Activated CD4-positive, alpha-beta T cell treated with anti-CD3 and anti-CD28 coated beads for 48 hours (primary cell): ENCODE measurements at regions not wholly inside any gene's neighbourhood (a gene's known extent, or its start where the extent isn't known, plus 50 kb on each side); places are given as distances from the start of the nearest gene placed in this dataset.
"Not testable (repeated sequence)": the region's sequence is repeated elsewhere in the genome, so short reads cannot be mapped to it uniquely, and the experiment has no call there.

Experiments used
- DNase-seq: peaks from one replicate; pipeline ENCODE4 v3.0.0-alpha.2; 2020

DNA sequence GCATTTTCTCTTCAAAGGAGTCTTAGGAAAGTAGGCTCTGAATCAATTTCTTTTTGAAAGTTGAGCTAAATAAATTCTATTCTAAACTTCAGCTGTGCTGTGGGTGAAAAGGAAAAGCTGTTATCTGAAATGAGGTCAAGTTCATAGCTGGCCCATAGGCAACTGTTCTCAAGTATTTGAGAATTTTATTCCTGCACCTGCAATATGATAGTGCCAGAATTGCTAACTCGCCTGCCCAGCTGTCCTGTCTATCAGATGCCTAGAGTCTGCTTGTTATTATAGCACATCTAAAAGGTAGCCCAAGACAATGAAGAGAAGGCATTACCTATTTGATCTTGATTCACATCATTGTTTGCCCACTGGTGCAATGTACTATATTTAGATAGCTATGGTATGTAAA lies 798.7 kb downstream of the DIPK2A start:
- no peak for DNase-seq

GRCh38 chr3:144770915-144771351 lies 799.3 kb downstream of the DIPK2A start:
- DNase-seq: no peak

- no peak for DNase-seq
These were observed 799.8 kb downstream of the DIPK2A start for GRCh38 chr3:144771381-144771870.

DNA sequence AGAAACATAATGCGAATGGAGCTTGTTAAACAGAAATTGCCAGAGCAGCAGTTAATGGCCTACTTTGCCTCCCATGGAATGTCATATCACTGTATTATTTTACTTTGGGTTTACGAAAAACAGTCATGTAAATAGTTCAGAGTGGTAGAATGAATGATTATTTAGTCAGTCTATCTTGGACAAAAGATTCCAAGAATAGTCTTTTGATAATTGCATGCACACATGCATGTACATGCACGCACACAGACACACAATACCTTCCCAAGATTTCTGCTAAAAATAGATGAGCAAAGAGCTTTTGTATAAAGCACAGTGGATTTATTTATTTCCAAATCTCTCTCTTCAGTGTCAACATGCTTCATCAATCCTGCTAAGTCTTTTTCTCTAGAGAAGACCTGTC lies 800.7 kb downstream of the DIPK2A start:
- no peak for DNase-seq

GRCh38 chr3:144773350-144773749 lies 801.7 kb downstream of the DIPK2A start:
- DNase-seq: no peak

DNA sequence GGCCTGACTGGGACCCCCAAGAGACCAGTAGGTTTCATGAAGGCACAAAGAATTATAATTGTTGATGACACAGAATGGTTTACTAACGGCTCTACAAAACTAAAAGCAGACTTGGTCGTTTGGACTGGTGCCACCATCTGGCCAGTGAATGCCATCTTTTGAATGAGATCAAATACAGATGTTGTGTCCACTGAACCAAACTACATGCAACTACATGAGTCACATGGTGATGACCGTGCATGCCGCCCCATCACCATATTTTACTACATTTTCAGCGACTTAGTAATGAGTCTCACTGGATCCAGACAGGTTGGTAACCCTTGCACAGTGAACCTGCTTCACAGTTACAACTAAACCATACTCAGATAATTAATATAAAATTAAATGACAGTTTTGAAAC lies 803.3 kb downstream of the DIPK2A start:
- DNase-seq: no peak

DNA sequence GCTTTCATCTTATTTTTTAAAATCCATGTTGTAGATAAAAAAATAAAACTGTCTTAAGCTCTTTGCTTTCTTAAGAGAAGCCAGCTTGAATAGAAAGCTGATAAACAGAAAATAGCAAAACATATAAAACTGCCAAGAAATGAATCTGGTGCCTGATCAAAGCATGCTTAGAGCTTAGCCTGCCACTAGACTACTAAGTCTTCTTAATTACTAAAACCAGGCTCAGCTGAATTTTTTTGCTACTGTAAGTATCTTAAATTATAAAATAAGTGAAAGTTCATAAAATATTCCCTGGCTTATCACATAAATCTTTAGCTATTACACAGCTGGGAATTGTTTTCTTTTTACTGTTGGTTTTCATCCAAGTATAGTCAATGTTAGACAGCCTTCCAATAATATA lies 803.9 kb downstream of the DIPK2A start:
- DNase-seq: no peak

DNA sequence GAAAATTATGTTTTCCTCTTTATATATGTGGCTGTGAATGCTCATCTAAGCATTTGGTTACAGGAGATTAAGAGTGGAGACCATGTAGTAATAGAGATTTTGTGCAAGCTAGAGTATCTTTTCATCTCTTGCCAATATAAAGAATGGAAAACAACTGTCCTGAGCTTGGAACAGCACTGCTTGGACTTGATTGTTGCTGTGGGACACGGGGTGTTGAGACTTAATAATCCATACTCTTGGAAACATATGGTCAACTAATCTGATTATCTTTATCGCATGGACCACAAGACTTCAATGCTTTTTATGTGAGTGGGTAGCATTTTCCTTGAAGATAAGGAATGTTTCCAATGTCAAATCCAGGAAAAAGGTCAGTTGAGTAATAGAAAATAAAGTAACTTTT lies 806.3 kb downstream of the DIPK2A start:
- DNase-seq: no peak

- DNase-seq: no peak
These were observed 819.4 kb downstream of the DIPK2A start for GRCh38 chr3:144791034-144791433.

GRCh38 chr3:144801890-144802289 lies 830.3 kb downstream of the DIPK2A start:
- DNase-seq: no peak

GRCh38 chr3:144809380-144809779 lies 837.8 kb downstream of the DIPK2A start:
- no peak for DNase-seq

DNA sequence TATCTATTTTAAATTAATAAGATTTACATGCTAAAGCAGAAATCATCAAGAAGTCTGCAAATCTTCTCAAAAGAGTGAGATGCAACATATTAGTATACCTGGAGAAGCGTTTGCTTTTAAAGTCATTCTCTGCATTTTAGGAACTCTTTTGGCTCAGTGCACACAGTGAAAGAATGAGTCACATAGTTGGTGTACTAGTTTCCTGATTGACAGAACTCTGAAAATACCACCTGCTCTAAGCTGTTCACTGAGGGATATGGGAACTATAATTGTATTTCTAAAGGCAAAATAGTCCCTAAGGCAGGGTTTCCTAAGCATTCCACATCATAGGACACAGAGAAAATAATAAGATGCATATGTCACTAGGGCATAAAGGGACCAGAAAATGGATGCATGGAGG lies 838.5 kb downstream of the DIPK2A start:
- no peak for DNase-seq

- no peak for DNase-seq
These were observed 844.0 kb downstream of the DIPK2A start for GRCh38 chr3:144815655-144816054.

DNA sequence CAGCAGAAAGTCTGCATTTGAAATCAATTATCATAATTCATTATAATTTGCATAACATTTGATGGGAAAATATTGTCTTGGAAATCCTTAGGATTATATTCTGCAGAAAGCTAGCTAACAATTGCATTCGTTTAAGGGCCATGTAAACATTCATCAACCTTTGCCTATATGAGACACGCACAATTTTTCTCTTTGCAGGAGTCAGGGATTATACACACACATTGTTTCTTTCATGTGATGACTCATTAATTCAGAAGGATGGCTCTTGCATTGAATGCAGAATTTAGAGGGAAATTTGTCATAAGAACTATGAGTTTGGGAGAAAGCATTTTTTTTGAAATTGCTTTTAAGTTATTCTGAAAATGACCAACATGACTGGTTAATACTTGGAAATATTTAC lies 844.7 kb downstream of the DIPK2A start:
- DNase-seq: no peak

GRCh38 chr3:144818973-144819372 lies 847.4 kb downstream of the DIPK2A start:
- no peak for DNase-seq

DNA sequence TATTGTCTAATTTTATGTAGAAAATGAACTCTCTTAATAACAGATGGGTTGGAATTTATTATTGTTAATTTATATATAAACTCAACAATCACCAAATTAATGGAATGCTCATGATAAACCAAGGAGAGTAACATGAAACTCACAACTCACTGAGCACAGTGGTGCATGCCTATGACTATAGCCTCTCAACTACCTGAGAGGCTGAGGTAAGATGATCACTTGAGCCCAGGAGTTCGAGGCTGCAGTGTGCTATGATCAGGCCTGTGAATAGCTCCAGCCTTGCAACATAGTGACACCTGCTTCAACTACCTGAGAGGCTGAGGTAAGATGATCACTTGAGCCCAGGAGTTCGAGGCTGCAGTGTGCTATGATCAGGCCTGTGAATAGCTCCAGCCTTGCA lies 848.6 kb downstream of the DIPK2A start:
- DNase-seq: not testable (repeated sequence)

DNA sequence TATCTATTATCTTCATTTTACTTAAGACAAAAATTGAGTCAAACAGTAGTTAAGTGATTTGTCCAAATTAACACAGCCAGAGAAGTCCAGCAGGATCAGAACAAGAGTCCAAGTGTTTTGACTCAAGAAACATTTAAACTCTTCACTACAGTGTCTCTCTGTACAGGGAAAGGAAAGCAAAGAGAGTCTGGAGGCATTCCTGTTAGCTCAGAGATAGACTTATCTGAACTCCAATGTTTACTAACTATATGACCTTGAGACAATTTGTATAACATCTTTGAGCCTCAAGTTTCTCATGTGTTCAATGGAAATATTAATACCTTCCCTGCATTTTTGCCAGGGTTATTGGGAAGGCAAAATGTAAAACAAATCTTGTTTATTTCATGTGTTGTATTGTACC lies 849.1 kb downstream of the DIPK2A start:
- no peak for DNase-seq

GRCh38 chr3:144821583-144821982 lies 850.0 kb downstream of the DIPK2A start:
- no peak for DNase-seq

DNA sequence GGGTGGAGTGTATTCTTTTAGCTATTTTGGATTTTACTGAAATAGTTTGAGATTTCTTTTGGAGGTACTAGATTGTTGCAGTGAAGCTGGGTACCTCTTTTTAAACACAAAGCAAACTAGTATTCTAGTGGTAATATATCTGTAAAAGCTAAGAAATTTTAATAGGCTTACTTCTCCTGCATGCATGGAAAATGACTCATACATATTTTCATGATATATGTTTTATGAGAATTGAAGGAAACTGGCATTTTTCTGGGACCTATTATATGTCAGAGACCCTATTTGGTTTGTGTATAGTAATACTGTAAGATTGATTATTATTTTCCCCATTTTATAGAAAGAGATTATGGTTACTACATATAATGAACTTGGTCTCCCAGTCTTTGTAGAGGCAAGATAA lies 851.0 kb downstream of the DIPK2A start:
- DNase-seq: no peak

DNA sequence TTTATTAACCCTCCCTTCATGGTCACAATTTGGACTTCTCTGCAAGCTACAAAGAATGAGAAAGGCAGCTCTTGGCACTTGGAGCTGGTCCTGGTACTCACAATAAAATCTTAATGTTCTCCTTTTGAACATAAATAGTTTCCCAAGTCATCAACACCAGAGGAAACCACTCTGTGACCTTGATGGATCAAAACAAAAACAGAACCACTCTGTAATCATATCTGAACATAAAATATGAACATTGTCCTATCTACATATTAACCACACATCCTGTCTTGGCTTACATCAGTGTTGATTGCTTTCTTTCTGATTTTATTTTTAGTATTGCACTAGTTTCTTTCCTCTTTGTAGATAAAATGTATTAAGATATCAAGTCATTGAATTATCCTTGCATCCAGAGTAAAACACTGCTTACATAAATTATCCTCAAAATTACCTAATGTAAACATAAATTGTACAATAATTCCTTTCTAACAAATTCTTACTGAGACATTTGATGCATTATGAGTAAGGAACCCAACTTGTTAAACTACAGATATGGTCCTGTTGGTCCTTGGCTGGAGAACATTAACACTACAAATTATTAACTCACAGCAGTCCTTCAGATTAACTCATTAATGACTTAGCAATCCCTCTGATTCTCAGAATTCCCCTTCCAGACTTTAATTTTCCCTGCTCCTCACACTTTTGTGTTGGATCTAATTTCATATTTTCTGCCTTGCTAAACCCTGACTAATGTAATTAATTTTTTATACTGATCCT lies 860.5 kb downstream of the DIPK2A start:
- no peak for DNase-seq

GRCh38 chr3:144839991-144840390 lies 868.4 kb downstream of the DIPK2A start:
- no peak for DNase-seq

GRCh38 chr3:144840866-144841265 lies 869.2 kb downstream of the DIPK2A start:
- DNase-seq: no peak

GRCh38 chr3:144843099-144843498 lies 871.5 kb downstream of the DIPK2A start:
- DNase-seq: no peak

DNA sequence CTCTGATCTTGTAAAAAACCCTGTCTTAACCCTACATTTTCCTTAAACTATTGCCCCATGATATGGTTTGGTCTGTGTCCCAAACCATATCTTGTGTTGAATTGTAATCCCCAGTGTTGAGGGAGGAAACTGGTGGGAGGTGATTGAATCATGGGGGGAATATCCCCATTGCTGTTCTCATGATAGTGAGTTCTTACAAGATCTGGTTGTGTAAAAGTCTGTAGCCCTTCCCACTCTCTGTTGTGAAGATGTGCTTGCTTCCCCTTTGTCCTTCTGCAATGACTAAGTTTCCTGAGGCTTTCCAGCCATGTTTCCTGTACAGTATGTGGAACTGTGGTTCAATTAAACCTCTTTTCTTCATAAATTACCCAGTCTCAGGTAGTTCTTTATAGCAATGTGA lies 881.4 kb downstream of the DIPK2A start:
- DNase-seq: no peak

DNA sequence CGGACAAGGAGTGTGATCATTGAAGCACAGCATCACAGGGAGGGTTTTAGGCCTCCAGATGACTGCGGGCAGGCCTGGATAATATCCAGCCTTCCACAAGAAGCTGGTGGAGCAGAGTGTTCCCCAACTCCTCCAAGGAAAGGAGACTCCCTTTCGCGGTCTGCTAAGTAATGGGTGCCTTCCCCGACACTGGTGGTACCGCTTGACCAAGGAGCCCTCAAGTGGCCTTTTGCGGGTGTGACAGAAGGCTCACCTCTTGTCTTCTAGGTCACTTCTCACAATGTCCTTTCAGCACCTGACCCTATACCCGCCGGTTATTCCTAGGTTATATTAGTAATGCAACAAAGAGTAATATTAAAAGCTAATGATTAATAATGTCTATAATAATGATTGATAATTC lies 882.4 kb downstream of the DIPK2A start:
- DNase-seq: not testable (repeated sequence)
